HCT116 (cell line): ENCODE measurements at regions not wholly inside any gene's neighbourhood (a gene's known extent, or its start where the extent isn't known, plus 50 kb on each side); places are given as distances from the start of the nearest gene placed in this dataset.

Experiments used
- ATAC-seq: fragments of 200-7000 bp; cut with Tn5 transposase; 2 replicates; pipeline ENCODE4 v1.9.1; 2020; ENCODE audit warnings: mild to moderate bottlenecking, moderate library complexity
- BruUV-seq: library from RNA; stranded (reverse); fragments of 400-500 nt; replicated peaks from 2 replicates; lab custom pipeline; 2021; lab: Mats Ljungman, UMichigan
- CTCF ChIA-PET: fragments of 300-600 bp; sonication (Branson Sonifier 250); formaldehyde crosslinking; loops from one replicate; lab custom pipeline; 2021; ENCODE audit warnings: antibody characterized with exemption; lab: Charles Lee
- POLR2A ChIA-PET: fragments of 300-600, 350-600 bp; sonication (Branson Sonifier 250); formaldehyde crosslinking; loops from one replicate; lab custom pipeline; 2021; ENCODE audit warnings: antibody characterized with exemption; lab: Charles Lee
- RAD21 ChIA-PET, 2 experiments: fragments of 300-600 bp; sonication (Branson Sonifier 250); formaldehyde crosslinking; loops; one replicate each; lab custom pipeline; 2023; ENCODE audit warnings: low total read pairs in 2 of 2; ENCODE audit not compliant: uncharacterized antibody in 2 of 2, unreplicated experiment in 2 of 2, low non-redundant PET in 1 of 2; lab: Charles Lee
- DNase-seq: peaks from one replicate; pipeline ENCODE4 v3.0.0-alpha.2; 2010; ENCODE audit warnings: low read depth, low spot score
- H2AFZ ChIP-seq: fragments of 200-600 bp; shearing (Covaris generic), sonication (generic); 2 replicates; pipeline ENCODE4 v1.6.1; 2017; ENCODE audit warnings: low read depth, mixed run types, mixed read lengths, antibody characterized with exemption, low read length; ENCODE audit not compliant: poor library complexity, severe bottlenecking
- H3K27ac ChIP-seq: 2 replicates; pipeline ENCODE4 v1.5.1; 2012; ENCODE audit warnings: low read depth, low read length
- H3K27me3 ChIP-seq: fragments of 200-600 bp; sonication (generic); 2 replicates; pipeline ENCODE4 v1.6.1; 2016; ENCODE audit warnings: mixed run types, low read length, mixed read lengths; ENCODE audit not compliant: insufficient read depth
- H3K36me3 ChIP-seq, 2 experiments: fragments of 200-500 bp in 1 of 2; fragments of 200-600 bp in 1 of 2; sonication (Bioruptor generic) in 1 of 2; sonication (generic) in 1 of 2; 2 replicates each; pipeline versions ENCODE4 v1.5.1 to v1.6.1; 2014 to 2016; ENCODE audit warnings: low read length in 2 of 2, inconsistent platforms in 1 of 2, mixed read lengths in 1 of 2, mixed run types in 1 of 2; ENCODE audit not compliant: insufficient read depth in 2 of 2, control insufficient read depth in 1 of 2
- H3K4me1 ChIP-seq, 2 experiments: fragments of 200-600 bp in 1 of 2; sonication (generic) in 1 of 2; 2 replicates each; pipeline versions ENCODE4 v1.5.1 to v1.6.1; 2012 to 2017; ENCODE audit warnings: low read length in 2 of 2, inconsistent platforms in 1 of 2, mild to moderate bottlenecking in 1 of 2, mixed read lengths in 1 of 2, mixed run types in 1 of 2, moderate library complexity in 1 of 2; ENCODE audit not compliant: insufficient read depth in 2 of 2, control insufficient read depth in 1 of 2
- H3K4me2 ChIP-seq: fragments of 200-600 bp; sonication (generic); 2 replicates; pipeline ENCODE4 v1.6.1; 2017; ENCODE audit warnings: mixed run types, low read length, mixed read lengths
- H3K4me3 ChIP-seq, 2 experiments: fragments of 200-600 bp in 1 of 2; sonication (generic) in 1 of 2; replicated peaks in 1 of 2; 2 replicates each; pipeline ENCODE4 v1.5.1; 2011 to 2016; ENCODE audit warnings: low read length in 2 of 2, control low read depth in 1 of 2, low read depth in 1 of 2, mild to moderate bottlenecking in 1 of 2, mixed read lengths in 1 of 2, mixed run types in 1 of 2
- H3K79me2 ChIP-seq: fragments of 200-600 bp; sonication (generic); 2 replicates; pipeline ENCODE4 v1.6.1; 2017; ENCODE audit warnings: mild to moderate bottlenecking, mixed run types, low read length, moderate library complexity, mixed read lengths; ENCODE audit not compliant: insufficient read depth
- H3K9ac ChIP-seq: fragments of 200-600 bp; sonication (generic); 2 replicates; pipeline ENCODE4 v1.6.1; 2016; ENCODE audit warnings: low read length, mixed read lengths
- H3K9me2 ChIP-seq: fragments of 200-600 bp; sonication (generic), shearing (Covaris generic); 2 replicates; pipeline ENCODE4 v1.6.1; 2017; ENCODE audit warnings: mixed run types, mild to moderate bottlenecking, moderate library complexity; ENCODE audit not compliant: insufficient read depth
- H3K9me3 ChIP-seq, 2 experiments: fragments of 200-500 bp in 1 of 2; fragments of 200-600 bp in 1 of 2; sonication (Bioruptor generic) in 1 of 2; sonication (generic) in 1 of 2; 2 replicates each; pipeline ENCODE4 v1.6.1; 2014 to 2017; ENCODE audit warnings: low read length in 2 of 2, mixed read lengths in 2 of 2, inconsistent platforms in 1 of 2, low read depth in 1 of 2, mild to moderate bottlenecking in 1 of 2, mixed run types in 1 of 2, moderate library complexity in 1 of 2; ENCODE audit not compliant: control insufficient read depth in 1 of 2, insufficient read depth in 1 of 2
- H4K20me1 ChIP-seq: fragments of 200-600 bp; sonication (generic), shearing (Covaris generic); 2 replicates; pipeline ENCODE4 v1.6.1; 2017; ENCODE audit warnings: mixed run types, mild to moderate bottlenecking, moderate library complexity; ENCODE audit not compliant: insufficient read depth
- ATF3 ChIP-seq: IDR thresholded peaks from 2 replicates; pipeline ENCODE4 v1.6.1; 2012
- CBX3 ChIP-seq: IDR thresholded peaks from 2 replicates; pipeline ENCODE4 v1.6.1; 2012; ENCODE audit warnings: low read depth
- CEBPB ChIP-seq: IDR thresholded peaks from 2 replicates; pipeline ENCODE4 v1.6.1; 2012; ENCODE audit warnings: low read depth
- EGR1 ChIP-seq: IDR thresholded peaks from 2 replicates; pipeline ENCODE4 v1.6.1; 2012; ENCODE audit warnings: low read depth
- ELF1 ChIP-seq: IDR thresholded peaks from 2 replicates; pipeline ENCODE4 v1.6.1; 2012; ENCODE audit warnings: low read depth, borderline replicate concordance
- EZH2phosphoT487 ChIP-seq: fragments of 200-600 bp; IDR thresholded peaks from 2 replicates; pipeline ENCODE4 v1.6.1; 2018; ENCODE audit warnings: antibody characterized with exemption, borderline replicate concordance
- FOSL1 ChIP-seq: IDR thresholded peaks from 2 replicates; pipeline ENCODE4 v1.6.1; 2012; ENCODE audit warnings: low read depth
- JUND ChIP-seq: IDR thresholded peaks from 2 replicates; pipeline ENCODE4 v1.6.1; 2012
- POLR2A ChIP-seq: IDR thresholded peaks from 2 replicates; pipeline ENCODE4 v1.7.0; 2011; ENCODE audit warnings: borderline replicate concordance; ENCODE audit not compliant: insufficient read depth, insufficient read length; ENCODE audit errors: extremely low read depth
- POLR2AphosphoS5 ChIP-seq: IDR thresholded peaks from 2 replicates; pipeline ENCODE4 v1.6.1; 2011; ENCODE audit warnings: mild to moderate bottlenecking, low read depth, low read length, moderate library complexity
- SP1 ChIP-seq: IDR thresholded peaks from 2 replicates; pipeline ENCODE4 v1.6.1; 2012; ENCODE audit warnings: low read depth
- SRF ChIP-seq: IDR thresholded peaks from 2 replicates; pipeline ENCODE4 v1.6.1; 2012; ENCODE audit warnings: low read depth
- TCF7L2 ChIP-seq: IDR thresholded peaks from 2 replicates; pipeline ENCODE4 v1.7.0; 2011; ENCODE audit warnings: borderline replicate concordance, inconsistent platforms; ENCODE audit not compliant: insufficient read depth, insufficient read length; ENCODE audit errors: extremely low read depth
- YY1 ChIP-seq: IDR thresholded peaks from 2 replicates; pipeline ENCODE4 v1.6.1; 2011; ENCODE audit warnings: low read length, low read depth, moderate library complexity, mild to moderate bottlenecking; ENCODE audit not compliant: insufficient replicate concordance; ENCODE audit errors: extremely low read depth
- ZBTB33 ChIP-seq: IDR thresholded peaks from 2 replicates; pipeline ENCODE4 v1.6.1; 2011; ENCODE audit warnings: mild to moderate bottlenecking, low read length, moderate library complexity; ENCODE audit not compliant: insufficient replicate concordance; ENCODE audit errors: extremely low read depth
- ZNF274 ChIP-seq: fragments of 200-500 bp; sonication (Bioruptor generic); IDR thresholded peaks from 2 replicates; pipeline ENCODE4 v1.6.1; 2014; ENCODE audit warnings: mild to moderate bottlenecking, low read depth, low read length, inconsistent platforms
- intact Hi-C: fragments of 100-400 bp; cut with micrococcal nuclease; formaldehyde crosslinking; loops from 2 replicates; pipeline ENCODE4 v1.10.0; 2022

GRCh38 chr13:58830841-58831240 is 1199.3 kb downstream of the PCDH17 start:
- RAD21 ChIA-PET: no interaction called here
- no peaks in the 10 kb centered on the region for H4K20me1 ChIP-seq
- no peak for ATAC-seq
- DNase-seq: no peak
- intact Hi-C loops: no loop called here
- no TSS peak for BruUV-seq
- no peak overlapping the region for H3K4me2 ChIP-seq
- no peak overlapping the region for H3K4me3 ChIP-seq
- H3K9ac ChIP-seq: no peak overlapping the region
- no peak overlapping the region for H3K27ac ChIP-seq
- peaks cover 11 to 15% of the 10 kb centered on the region in 2 experiments; a peak in 3 of 4 replicates for H3K9me3 ChIP-seq
- H3K4me1 ChIP-seq: no peaks in the 10 kb centered on the region
- no peaks in the 10 kb centered on the region for H3K79me2 ChIP-seq
- POLR2A ChIA-PET: no interaction called here
- TF ChIP-seq TCF7L2 (no peak), CEBPB (no peak), FOSL1 (no peak), SP1 (no peak), JUND (no peak), EZH2phosphoT487 (no peak), YY1 (no peak), POLR2AphosphoS5 (no peak), ELF1 (no peak), ATF3 (no peak), SRF (no peak), CBX3 (no peak), POLR2A (no peak), ZNF274 (no peak), EGR1 (no peak), ZBTB33 (no peak)
- CTCF ChIA-PET: no interaction called here
- no peak overlapping the region for H2AFZ ChIP-seq
- H3K27me3 ChIP-seq: no peaks in the 10 kb centered on the region
- no peaks in the 10 kb centered on the region for H3K36me3 ChIP-seq
- no peaks in the 10 kb centered on the region for H3K9me2 ChIP-seq
